ENCODE measurements at regions not wholly inside any gene's neighbourhood (a gene's known extent, or its start where the extent isn't known, plus 50 kb on each side); places are given as distances from the start of the nearest gene placed in this dataset.

- TF ChIP-seq CTCF (conservative IDR thresholded peaks at IDR 0.05; ENCODE audit: low read depth, low read length): no peak
- no peak for TF ChIP-seq EZH2 (IDR thresholded peaks at IDR 0.05; ENCODE audit: borderline replicate concordance, low read depth, low read length, poor library complexity, severe bottlenecking)
Observed at GRCh38 chr3:162722337-162722736, 1225.7 kb downstream of the OTOL1 start.

Measured in A673 (cell line).